Stimulated activated naive B cell treated with anti-CD40 and anti-IgM and Interleukin-4, amounts not matched to agents 10 μg/mL and 1 μg/mL and 100 μg/mL, for 72 hours (primary cell): ENCODE measurements at regions not wholly inside any gene's neighbourhood (a gene's known extent, or its start where the extent isn't known, plus 50 kb on each side); places are given as distances from the start of the nearest gene placed in this dataset.

Experiments
- ATAC-seq, 2 donors: fragments of 150-1000 bp; cut with Tn5 transposase; replicated peaks; 2 replicates each; pipeline ENCODE4 v1.10.0; 2021; ENCODE audit warnings: moderate library complexity in 1 of 2
- DNase-seq: peaks from one replicate; pipeline ENCODE4 v3.0.0; 2021
- H3K27ac Mint-ChIP-seq: one replicate; pipeline ENCODE4 v1.8.0; 2022; ENCODE audit warnings: mild to moderate bottlenecking, mixed read lengths
- H3K27me3 Mint-ChIP-seq, 2 donors: one replicate each; pipeline ENCODE4 v1.8.0; 2022; ENCODE audit warnings: mixed read lengths in 2 of 2
- H3K36me3 Mint-ChIP-seq, 2 donors: one replicate each; pipeline ENCODE4 v1.8.0; 2022; ENCODE audit warnings: mixed read lengths in 2 of 2, mild to moderate bottlenecking in 1 of 2
- H3K4me1 Mint-ChIP-seq, 2 donors: one replicate each; pipeline ENCODE4 v1.8.0; 2022; ENCODE audit warnings: mixed read lengths in 2 of 2, mild to moderate bottlenecking in 1 of 2
- H3K4me3 Mint-ChIP-seq, 2 donors: one replicate each; pipeline ENCODE4 v1.8.0; 2022; ENCODE audit warnings: mild to moderate bottlenecking in 2 of 2, mixed read lengths in 2 of 2, moderate library complexity in 1 of 2
- H3K9me3 Mint-ChIP-seq, 2 donors: one replicate each; pipeline ENCODE4 v1.8.0; 2022; ENCODE audit warnings: mixed read lengths in 2 of 2, mild to moderate bottlenecking in 1 of 2

GRCh38 chr4:26141051-26141721 lies 179.6 kb upstream of the RBPJ start:
- H3K27me3 Mint-ChIP-seq: peaks cover 4 to 11% of the 10 kb centered on the region in 2 donors
- peaks cover 25 to 38% of the 10 kb centered on the region in 2 donors for H3K4me1 Mint-ChIP-seq
- H3K4me3 Mint-ChIP-seq: no peak overlapping the region

GRCh38 chr4:26141911-26142638 lies 178.7 kb upstream of the RBPJ start:
- Mint-ChIP-seq H3K27ac (peak overlapping the region; percentile 48), H3K4me3 (no peak overlapping the region), H3K27me3 (peaks cover 8 to 14% of the 10 kb centered on the region in 2 donors), H3K36me3 (peaks cover 0 to 2% of the 10 kb centered on the region in 2 donors), H3K9me3 (no peaks in the 10 kb centered on the region), H3K4me1 (peaks cover 19 to 29% of the 10 kb centered on the region in 2 donors)
- DNase-seq (peak; percentile 21), ATAC-seq (peak; percentile 80 to 88)

More at GRCh38 chr4:26141051-26141721, 179.6 kb upstream of the RBPJ start:
- ATAC-seq (no peak), DNase-seq (no peak)
- Mint-ChIP-seq H3K9me3 (peaks cover 0 to 2% of the 10 kb centered on the region in 2 donors), H3K27ac (no peak overlapping the region), H3K36me3 (peaks cover 0 to 2% of the 10 kb centered on the region in 2 donors)

- peaks cover 0 to 2% of the 10 kb centered on the region in 2 donors for H3K36me3 Mint-ChIP-seq
- H3K27me3 Mint-ChIP-seq: peaks cover 15 to 30% of the 10 kb centered on the region in 2 donors
- no peaks in the 10 kb centered on the region for H3K9me3 Mint-ChIP-seq
- peaks cover 26 to 48% of the 10 kb centered on the region in 2 donors for H3K4me1 Mint-ChIP-seq
- peak overlapping the region in 1 of 2 donors; percentile 73 for H3K4me3 Mint-ChIP-seq
- H3K27ac Mint-ChIP-seq: peak overlapping the region; percentile 48
- DNase-seq (no peak), ATAC-seq (peak; percentile 5 to 29)
Measured at GRCh38 chr4:26144526-26145155, 176.2 kb upstream of the RBPJ start.

GRCh38 chr4:26145212-26145611 lies 175.6 kb upstream of the RBPJ start:
- ATAC-seq: peak; percentile 68 to 69
- Mint-ChIP-seq H3K27me3 (peaks cover 15 to 33% of the 10 kb centered on the region in 2 donors), H3K36me3 (peaks cover 0 to 3% of the 10 kb centered on the region in 2 donors), H3K4me3 (peak overlapping the region in 1 of 2 donors; percentile 73), H3K27ac (peak overlapping the region; percentile 48), H3K9me3 (peaks cover 0 to 2% of the 10 kb centered on the region in 2 donors), H3K4me1 (peaks cover 26 to 52% of the 10 kb centered on the region in 2 donors)
- DNase-seq: no peak

GRCh38 chr4:26148927-26149326 lies 171.9 kb upstream of the RBPJ start:
- peaks cover 16 to 29% of the 10 kb centered on the region in 2 donors for H3K27me3 Mint-ChIP-seq
- H3K4me1 Mint-ChIP-seq: peaks cover 16 to 41% of the 10 kb centered on the region in 2 donors

GRCh38 chr4:26150948-26151347 lies 169.9 kb upstream of the RBPJ start:
- DNase-seq (no peak), ATAC-seq (no peak)
- peaks cover 13 to 28% of the 10 kb centered on the region in 2 donors for H3K4me1 Mint-ChIP-seq
- no peak overlapping the region for H3K27ac Mint-ChIP-seq
- peaks cover 17 to 33% of the 10 kb centered on the region in 2 donors for H3K27me3 Mint-ChIP-seq
- H3K36me3 Mint-ChIP-seq: peaks cover 0 to 2% of the 10 kb centered on the region in 2 donors
- peaks cover 0 to 2% of the 10 kb centered on the region in 2 donors for H3K9me3 Mint-ChIP-seq
- no peak overlapping the region for H3K4me3 Mint-ChIP-seq

More at GRCh38 chr4:26148927-26149326, 171.9 kb upstream of the RBPJ start:
- DNase-seq (no peak), ATAC-seq (peak; percentile 44 to 58)
- H3K9me3 Mint-ChIP-seq: peaks cover 0 to 2% of the 10 kb centered on the region in 2 donors
- peaks cover 0 to 2% of the 10 kb centered on the region in 2 donors for H3K36me3 Mint-ChIP-seq
- peak overlapping the region; percentile 2 for H3K27ac Mint-ChIP-seq
- no peak overlapping the region for H3K4me3 Mint-ChIP-seq

- DNase-seq: no peak
- no peak for ATAC-seq
- Mint-ChIP-seq H3K4me1 (peaks cover 13 to 28% of the 10 kb centered on the region in 2 donors), H3K4me3 (no peak overlapping the region), H3K27ac (no peak overlapping the region), H3K27me3 (peaks cover 17 to 31% of the 10 kb centered on the region in 2 donors), H3K9me3 (peaks cover 0 to 2% of the 10 kb centered on the region in 2 donors), H3K36me3 (peaks cover 0 to 2% of the 10 kb centered on the region in 2 donors)
Measured at GRCh38 chr4:26151615-26152014, 169.2 kb upstream of the RBPJ start.

GRCh38 chr4:26152056-26152455 lies 168.8 kb upstream of the RBPJ start:
- Mint-ChIP-seq H3K4me1 (peaks cover 13 to 28% of the 10 kb centered on the region in 2 donors), H3K27ac (no peak overlapping the region)
- no peak for ATAC-seq

GRCh38 chr4:26157541-26157940 lies 163.3 kb upstream of the RBPJ start:
- no peak overlapping the region for H3K27ac Mint-ChIP-seq
- no peak for DNase-seq
- H3K4me1 Mint-ChIP-seq: peaks cover 6 to 11% of the 10 kb centered on the region in 2 donors

More at GRCh38 chr4:26152056-26152455, 168.8 kb upstream of the RBPJ start:
- Mint-ChIP-seq H3K27me3 (peaks cover 14 to 27% of the 10 kb centered on the region in 2 donors), H3K9me3 (peaks cover 0 to 2% of the 10 kb centered on the region in 2 donors), H3K36me3 (peaks cover 0 to 2% of the 10 kb centered on the region in 2 donors), H3K4me3 (no peak overlapping the region)
- no peak for DNase-seq

GRCh38 chr4:26160591-26160990 lies 160.2 kb upstream of the RBPJ start:
- DNase-seq (no peak), ATAC-seq (no peak)
- Mint-ChIP-seq H3K27me3 (peaks cover 4% of the 10 kb centered on the region in 2 donors), H3K27ac (no peak overlapping the region), H3K36me3 (no peaks in the 10 kb centered on the region), H3K4me1 (peaks cover 6 to 10% of the 10 kb centered on the region in 2 donors), H3K9me3 (no peaks in the 10 kb centered on the region), H3K4me3 (no peak overlapping the region)

More at GRCh38 chr4:26157541-26157940, 163.3 kb upstream of the RBPJ start:
- no peak for ATAC-seq
- Mint-ChIP-seq H3K9me3 (no peaks in the 10 kb centered on the region), H3K4me3 (no peak overlapping the region), H3K27me3 (peaks cover 7 to 12% of the 10 kb centered on the region in 2 donors), H3K36me3 (no peaks in the 10 kb centered on the region)

- Mint-ChIP-seq H3K4me3 (no peak overlapping the region), H3K9me3 (no peaks in the 10 kb centered on the region), H3K36me3 (no peaks in the 10 kb centered on the region), H3K4me1 (peaks cover 6 to 7% of the 10 kb centered on the region in 2 donors), H3K27ac (no peak overlapping the region), H3K27me3 (peaks cover 4% of the 10 kb centered on the region in 2 donors)
- DNase-seq (no peak), ATAC-seq (peak; percentile 63 to 77)
Measured at GRCh38 chr4:26161030-26161824, 159.6 kb upstream of the RBPJ start.

- peaks cover 4% of the 10 kb centered on the region in 2 donors for H3K27me3 Mint-ChIP-seq
- H3K4me1 Mint-ChIP-seq: peaks cover 6 to 7% of the 10 kb centered on the region in 2 donors
Measured at GRCh38 chr4:26162101-26162500, 158.7 kb upstream of the RBPJ start.

More at GRCh38 chr4:26162101-26162500, 158.7 kb upstream of the RBPJ start:
- Mint-ChIP-seq H3K4me3 (no peak overlapping the region), H3K27ac (no peak overlapping the region), H3K36me3 (no peaks in the 10 kb centered on the region), H3K9me3 (no peaks in the 10 kb centered on the region)
- ATAC-seq (no peak), DNase-seq (no peak)
